HCT116 (cell line): ENCODE measurements at regions not wholly inside any gene's neighbourhood (a gene's known extent, or its start where the extent isn't known, plus 50 kb on each side); places are given as distances from the start of the nearest gene placed in this dataset.
"Not testable (repeated sequence)": the region's sequence is repeated elsewhere in the genome, so short reads cannot be mapped to it uniquely, and the experiment has no call there.

ENCODE experiments used
- ATAC-seq: fragments of 200-7000 bp; cut with Tn5 transposase; 2 replicates; pipeline ENCODE4 v1.9.1; 2020; ENCODE audit warnings: mild to moderate bottlenecking, moderate library complexity
- BruUV-seq: library from RNA; stranded (reverse); fragments of 400-500 nt; replicated peaks from 2 replicates; lab custom pipeline; 2021; lab: Mats Ljungman, UMichigan
- CTCF ChIA-PET: fragments of 300-600 bp; sonication (Branson Sonifier 250); formaldehyde crosslinking; loops from one replicate; lab custom pipeline; 2021; ENCODE audit warnings: antibody characterized with exemption; lab: Charles Lee
- POLR2A ChIA-PET: fragments of 300-600, 350-600 bp; sonication (Branson Sonifier 250); formaldehyde crosslinking; loops from one replicate; lab custom pipeline; 2021; ENCODE audit warnings: antibody characterized with exemption; lab: Charles Lee
- RAD21 ChIA-PET, 2 experiments: fragments of 300-600 bp; sonication (Branson Sonifier 250); formaldehyde crosslinking; loops; one replicate each; lab custom pipeline; 2023; ENCODE audit warnings: low total read pairs in 2 of 2; ENCODE audit not compliant: uncharacterized antibody in 2 of 2, unreplicated experiment in 2 of 2, low non-redundant PET in 1 of 2; lab: Charles Lee
- DNase-seq: peaks from one replicate; pipeline ENCODE4 v3.0.0-alpha.2; 2010; ENCODE audit warnings: low read depth, low spot score
- H2AFZ ChIP-seq: fragments of 200-600 bp; shearing (Covaris generic), sonication (generic); 2 replicates; pipeline ENCODE4 v1.6.1; 2017; ENCODE audit warnings: low read depth, mixed run types, mixed read lengths, antibody characterized with exemption, low read length; ENCODE audit not compliant: poor library complexity, severe bottlenecking
- H3K27ac ChIP-seq: 2 replicates; pipeline ENCODE4 v1.5.1; 2012; ENCODE audit warnings: low read depth, low read length
- H3K27me3 ChIP-seq: fragments of 200-600 bp; sonication (generic); 2 replicates; pipeline ENCODE4 v1.6.1; 2016; ENCODE audit warnings: mixed run types, low read length, mixed read lengths; ENCODE audit not compliant: insufficient read depth
- H3K36me3 ChIP-seq, 2 experiments: fragments of 200-500 bp in 1 of 2; fragments of 200-600 bp in 1 of 2; sonication (Bioruptor generic) in 1 of 2; sonication (generic) in 1 of 2; 2 replicates each; pipeline versions ENCODE4 v1.5.1 to v1.6.1; 2014 to 2016; ENCODE audit warnings: low read length in 2 of 2, inconsistent platforms in 1 of 2, mixed read lengths in 1 of 2, mixed run types in 1 of 2; ENCODE audit not compliant: insufficient read depth in 2 of 2, control insufficient read depth in 1 of 2
- H3K4me1 ChIP-seq, 2 experiments: fragments of 200-600 bp in 1 of 2; sonication (generic) in 1 of 2; 2 replicates each; pipeline versions ENCODE4 v1.5.1 to v1.6.1; 2012 to 2017; ENCODE audit warnings: low read length in 2 of 2, inconsistent platforms in 1 of 2, mild to moderate bottlenecking in 1 of 2, mixed read lengths in 1 of 2, mixed run types in 1 of 2, moderate library complexity in 1 of 2; ENCODE audit not compliant: insufficient read depth in 2 of 2, control insufficient read depth in 1 of 2
- H3K4me2 ChIP-seq: fragments of 200-600 bp; sonication (generic); 2 replicates; pipeline ENCODE4 v1.6.1; 2017; ENCODE audit warnings: mixed run types, low read length, mixed read lengths
- H3K4me3 ChIP-seq, 2 experiments: fragments of 200-600 bp in 1 of 2; sonication (generic) in 1 of 2; replicated peaks in 1 of 2; 2 replicates each; pipeline ENCODE4 v1.5.1; 2011 to 2016; ENCODE audit warnings: low read length in 2 of 2, control low read depth in 1 of 2, low read depth in 1 of 2, mild to moderate bottlenecking in 1 of 2, mixed read lengths in 1 of 2, mixed run types in 1 of 2
- H3K79me2 ChIP-seq: fragments of 200-600 bp; sonication (generic); 2 replicates; pipeline ENCODE4 v1.6.1; 2017; ENCODE audit warnings: mild to moderate bottlenecking, mixed run types, low read length, moderate library complexity, mixed read lengths; ENCODE audit not compliant: insufficient read depth
- H3K9ac ChIP-seq: fragments of 200-600 bp; sonication (generic); 2 replicates; pipeline ENCODE4 v1.6.1; 2016; ENCODE audit warnings: low read length, mixed read lengths
- H3K9me2 ChIP-seq: fragments of 200-600 bp; sonication (generic), shearing (Covaris generic); 2 replicates; pipeline ENCODE4 v1.6.1; 2017; ENCODE audit warnings: mixed run types, mild to moderate bottlenecking, moderate library complexity; ENCODE audit not compliant: insufficient read depth
- H3K9me3 ChIP-seq, 2 experiments: fragments of 200-500 bp in 1 of 2; fragments of 200-600 bp in 1 of 2; sonication (Bioruptor generic) in 1 of 2; sonication (generic) in 1 of 2; 2 replicates each; pipeline ENCODE4 v1.6.1; 2014 to 2017; ENCODE audit warnings: low read length in 2 of 2, mixed read lengths in 2 of 2, inconsistent platforms in 1 of 2, low read depth in 1 of 2, mild to moderate bottlenecking in 1 of 2, mixed run types in 1 of 2, moderate library complexity in 1 of 2; ENCODE audit not compliant: control insufficient read depth in 1 of 2, insufficient read depth in 1 of 2
- H4K20me1 ChIP-seq: fragments of 200-600 bp; sonication (generic), shearing (Covaris generic); 2 replicates; pipeline ENCODE4 v1.6.1; 2017; ENCODE audit warnings: mixed run types, mild to moderate bottlenecking, moderate library complexity; ENCODE audit not compliant: insufficient read depth
- EZH2 ChIP-seq: fragments of 200-600 bp; sonication (generic); IDR thresholded peaks from 2 replicates; pipeline ENCODE4 v1.6.1; 2017; ENCODE audit warnings: antibody characterized with exemption, mixed run types
- EZH2phosphoT487 ChIP-seq: fragments of 200-600 bp; IDR thresholded peaks from 2 replicates; pipeline ENCODE4 v1.6.1; 2018; ENCODE audit warnings: antibody characterized with exemption, borderline replicate concordance
- MAX ChIP-seq: IDR thresholded peaks from 2 replicates; pipeline ENCODE4 v1.6.1; 2012
- POLR2A ChIP-seq: IDR thresholded peaks from 2 replicates; pipeline ENCODE4 v1.7.0; 2011; ENCODE audit warnings: borderline replicate concordance; ENCODE audit not compliant: insufficient read depth, insufficient read length; ENCODE audit errors: extremely low read depth
- POLR2AphosphoS5 ChIP-seq: IDR thresholded peaks from 2 replicates; pipeline ENCODE4 v1.6.1; 2011; ENCODE audit warnings: mild to moderate bottlenecking, low read depth, low read length, moderate library complexity
- RAD21 ChIP-seq: IDR thresholded peaks from 2 replicates; pipeline ENCODE4 v1.6.1; 2012; ENCODE audit warnings: low read depth, mild to moderate bottlenecking
- SIN3A ChIP-seq: IDR thresholded peaks from 2 replicates; pipeline ENCODE4 v1.6.1; 2012; ENCODE audit warnings: low read depth
- SP1 ChIP-seq: IDR thresholded peaks from 2 replicates; pipeline ENCODE4 v1.6.1; 2012; ENCODE audit warnings: low read depth
- SRF ChIP-seq: IDR thresholded peaks from 2 replicates; pipeline ENCODE4 v1.6.1; 2012; ENCODE audit warnings: low read depth
- YY1 ChIP-seq: IDR thresholded peaks from 2 replicates; pipeline ENCODE4 v1.6.1; 2011; ENCODE audit warnings: low read length, low read depth, moderate library complexity, mild to moderate bottlenecking; ENCODE audit not compliant: insufficient replicate concordance; ENCODE audit errors: extremely low read depth
- intact Hi-C: fragments of 100-400 bp; cut with micrococcal nuclease; formaldehyde crosslinking; loops from 2 replicates; pipeline ENCODE4 v1.10.0; 2022
- TF ChIP-seq, protein P1 (sequence below): IDR thresholded peaks from 2 replicates; pipeline ENCODE4 v1.6.1; 2011; ENCODE audit warnings: mild to moderate bottlenecking, low read length, moderate library complexity; ENCODE audit not compliant: insufficient replicate concordance; ENCODE audit errors: extremely low read depth

GRCh38 chr6:86682297-86682696 lies 255.0 kb upstream of the HTR1E start:
- ATAC-seq, result no peak
- no peak overlapping the region for H3K4me2 ChIP-seq
- no peaks in the 10 kb centered on the region for H3K4me1 ChIP-seq
- H3K27me3 ChIP-seq, result no peaks in the 10 kb centered on the region
- H3K79me2 ChIP-seq, result no peaks in the 10 kb centered on the region
- no peaks in the 10 kb centered on the region for H3K9me2 ChIP-seq
- BruUV-seq, result no TSS peak
- no peak overlapping the region for H2AFZ ChIP-seq
- H3K36me3 ChIP-seq, result no peaks in the 10 kb centered on the region
- ChIA-PET RAD21 (no interaction called here), POLR2A (no interaction called here), CTCF (no interaction called here)
- no peak overlapping the region for H3K27ac ChIP-seq
- TF ChIP-seq SRF (no peak), POLR2A (no peak), YY1 (no peak), SIN3A (no peak), SP1 (no peak), EZH2 (no peak), RAD21 (no peak), EZH2phosphoT487 (no peak), MAX (no peak), POLR2AphosphoS5 (no peak)
- TF ChIP-seq, protein P1, sequence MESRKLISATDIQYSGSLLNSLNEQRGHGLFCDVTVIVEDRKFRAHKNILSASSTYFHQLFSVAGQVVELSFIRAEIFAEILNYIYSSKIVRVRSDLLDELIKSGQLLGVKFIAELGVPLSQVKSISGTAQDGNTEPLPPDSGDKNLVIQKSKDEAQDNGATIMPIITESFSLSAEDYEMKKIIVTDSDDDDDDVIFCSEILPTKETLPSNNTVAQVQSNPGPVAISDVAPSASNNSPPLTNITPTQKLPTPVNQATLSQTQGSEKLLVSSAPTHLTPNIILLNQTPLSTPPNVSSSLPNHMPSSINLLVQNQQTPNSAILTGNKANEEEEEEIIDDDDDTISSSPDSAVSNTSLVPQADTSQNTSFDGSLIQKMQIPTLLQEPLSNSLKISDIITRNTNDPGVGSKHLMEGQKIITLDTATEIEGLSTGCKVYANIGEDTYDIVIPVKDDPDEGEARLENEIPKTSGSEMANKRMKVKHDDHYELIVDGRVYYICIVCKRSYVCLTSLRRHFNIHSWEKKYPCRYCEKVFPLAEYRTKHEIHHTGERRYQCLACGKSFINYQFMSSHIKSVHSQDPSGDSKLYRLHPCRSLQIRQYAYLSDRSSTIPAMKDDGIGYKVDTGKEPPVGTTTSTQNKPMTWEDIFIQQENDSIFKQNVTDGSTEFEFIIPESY, result no peak
- H3K9me3 ChIP-seq, result no peaks in the 10 kb centered on the region; a peak in 1 of 4 replicates
- H3K4me3 ChIP-seq, result no peak overlapping the region
- DNase-seq, result no peak
- intact Hi-C loops, result no loop called here
- H3K9ac ChIP-seq, result no peak overlapping the region
- no peaks in the 10 kb centered on the region for H4K20me1 ChIP-seq

DNA sequence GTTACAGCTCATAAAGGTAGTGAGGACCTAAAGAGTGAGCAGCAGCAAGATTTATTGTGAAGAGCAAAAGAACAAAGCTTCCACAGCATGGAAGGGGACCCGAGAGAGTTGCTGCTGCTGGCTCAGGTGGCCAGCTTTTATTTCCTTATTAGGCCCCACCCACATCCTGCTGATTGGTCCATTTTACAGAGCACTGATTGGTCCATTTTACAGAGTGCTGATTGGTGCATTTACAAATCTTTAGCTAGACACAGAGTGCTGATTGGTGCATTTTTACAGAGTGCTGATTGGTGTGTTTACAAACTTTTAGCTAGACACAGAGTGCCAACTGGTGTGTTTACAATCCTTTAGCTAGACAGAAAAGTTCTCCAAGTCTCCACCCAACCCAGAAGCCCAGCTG lies 256.2 kb upstream of the HTR1E start:
- BruUV-seq, H3K4me2 ChIP-seq, H3K4me1 ChIP-seq, H4K20me1 ChIP-seq, CTCF ChIA-PET, H3K9ac ChIP-seq, H3K36me3 ChIP-seq, H2AFZ ChIP-seq, RAD21 ChIA-PET, H3K9me3 ChIP-seq, H3K79me2 ChIP-seq, DNase-seq, H3K4me3 ChIP-seq, POLR2A ChIA-PET, intact Hi-C loops, H3K9me2 ChIP-seq, H3K27me3 ChIP-seq, ATAC-seq, H3K27ac ChIP-seq: not testable (repeated sequence)

DNA sequence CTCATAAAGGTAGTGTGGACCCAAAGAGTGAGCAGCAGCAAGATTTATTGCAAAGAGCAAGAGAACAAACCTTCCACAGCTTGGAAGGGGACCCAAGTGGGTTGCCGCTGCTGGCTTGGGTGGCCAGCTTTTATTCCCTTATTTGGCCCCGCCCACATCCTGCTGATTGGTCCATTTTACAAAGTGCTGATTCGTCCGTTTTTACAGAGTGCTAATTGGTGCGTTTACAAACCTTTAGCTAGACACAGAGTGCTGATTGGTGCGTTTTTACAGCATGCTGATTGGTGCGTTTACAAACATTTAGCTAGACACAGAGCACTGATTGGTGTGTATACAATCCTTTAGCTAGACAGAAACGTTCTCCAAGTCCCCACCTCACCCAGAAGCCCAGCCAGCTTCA lies 265.2 kb upstream of the HTR1E start:
- intact Hi-C loops, H3K36me3 ChIP-seq, H3K79me2 ChIP-seq, H3K27me3 ChIP-seq, H3K9me3 ChIP-seq, H4K20me1 ChIP-seq, H3K4me3 ChIP-seq, RAD21 ChIA-PET, H2AFZ ChIP-seq, H3K27ac ChIP-seq, H3K4me2 ChIP-seq, ATAC-seq, H3K4me1 ChIP-seq, H3K9me2 ChIP-seq, BruUV-seq, POLR2A ChIA-PET, H3K9ac ChIP-seq, CTCF ChIA-PET, DNase-seq: not testable (repeated sequence)
